Stomach (tissue), 4 donors: ENCODE measurements at regions not wholly inside any gene's neighbourhood (a gene's known extent, or its start where the extent isn't known, plus 50 kb on each side); places are given as distances from the start of the nearest gene placed in this dataset.

Experiments
- CTCF ChIP-seq, 7 experiments: fragments of 450-650 bp in 4 of 7; fragments of 200-600 bp in 3 of 7; sonication (generic) in 3 of 7; IDR thresholded peaks; one replicate each; pipeline ENCODE4 v1.5.1; 2016 to 2019; ENCODE audit warnings: antibody characterized with exemption in 7 of 7, control low read depth in 2 of 7, mild to moderate bottlenecking in 1 of 7
- EP300 ChIP-seq: sonication (generic); formaldehyde crosslinking; IDR thresholded peaks from one replicate; pipeline ENCODE4 v1.6.1; 2017; ENCODE audit warnings: antibody characterized with exemption
- POLR2A ChIP-seq, 4 donors: fragments of 450-650 bp; IDR thresholded peaks; one replicate each; pipeline ENCODE4 v1.6.1; 2016; ENCODE audit warnings: antibody characterized with exemption in 4 of 4, control low read depth in 2 of 4, mild to moderate bottlenecking in 1 of 4, moderate library complexity in 1 of 4
- POLR2AphosphoS5 ChIP-seq, 3 donors: sonication (generic); formaldehyde crosslinking; IDR thresholded peaks; one replicate each; pipeline ENCODE4 v1.6.1; 2016; ENCODE audit warnings: antibody characterized with exemption in 3 of 3

- TF ChIP-seq CTCF (IDR thresholded peaks at IDR 0.05) (no peak), POLR2A (IDR thresholded peaks at IDR 0.05) (no peak), POLR2AphosphoS5 (IDR thresholded peaks at IDR 0.05) (no peak), EP300 (no peak)
These were observed 173.7 kb downstream of the MYCN start for GRCh38 chr2:16114070-16114469.
